GM12878 (cell line): ENCODE measurements at regions not wholly inside any gene's neighbourhood (a gene's known extent, or its start where the extent isn't known, plus 50 kb on each side); places are given as distances from the start of the nearest gene placed in this dataset.
"Not testable (repeated sequence)": the region's sequence is repeated elsewhere in the genome, so short reads cannot be mapped to it uniquely, and the experiment has no call there.

Experiments used
- ATAC-seq: fragments of 200-7000 bp; cut with Tn5 transposase; 3 replicates; pipeline ENCODE4 v1.9.1; 2020; ENCODE audit warnings: mild to moderate bottlenecking, moderate library complexity
- BruUV-seq: library from RNA; stranded (reverse); fragments of 400-500 nt; replicated peaks from 2 replicates; lab custom pipeline; 2021; lab: Mats Ljungman, UMichigan
- CTCF ChIA-PET: fragments of 300-600 bp; sonication (Branson Sonifier 250); formaldehyde crosslinking; extraction: SDS; loops from one replicate; lab custom pipeline; 2021; ENCODE audit warnings: inconsistent platforms; lab: Yijun Ruan, JAX
- POLR2A ChIA-PET: fragments of 350-600 bp; formaldehyde crosslinking; extraction: SDS; loops from one replicate; lab custom pipeline; 2021; ENCODE audit warnings: inconsistent platforms; lab: Charles Lee
- RAD21 ChIA-PET: fragments of 300-600 bp; sonication (Branson Sonifier 250); formaldehyde crosslinking; loops from one replicate; lab custom pipeline; 2023; ENCODE audit warnings: antibody characterized with exemption; ENCODE audit not compliant: unreplicated experiment; lab: Charles Lee
- SMC1A ChIA-PET: fragments of 300-600 bp; sonication (Branson Sonifier 250); formaldehyde crosslinking; loops from one replicate; lab custom pipeline; 2023; ENCODE audit not compliant: unreplicated experiment, uncharacterized antibody; lab: Charles Lee
- DNase-seq: peaks from one replicate; pipeline ENCODE4 v3.0.0-alpha.2; 2011; ENCODE audit warnings: low read depth, low spot score
- FAIRE-seq: peaks from 3 replicates; lab custom pipeline; 2011; peaks lifted over from hg19 to GRCh38; lab: Jason Lieb, UNC
- H2AFZ ChIP-seq: 2 replicates; pipeline ENCODE4 v1.6.0; 2011; ENCODE audit warnings: low read depth, low read length, control low read depth; ENCODE audit not compliant: control insufficient read depth
- H3K27ac ChIP-seq: 2 replicates; pipeline ENCODE4 v1.5.1; 2011; ENCODE audit warnings: control low read depth; ENCODE audit not compliant: control insufficient read depth, insufficient read depth
- H3K27me3 ChIP-seq, 2 experiments: replicated peaks in 1 of 2; 2 replicates each; pipeline versions ENCODE4 v1.6.0 to v1.6.1; 2011; ENCODE audit warnings: low read length in 1 of 2; ENCODE audit not compliant: control insufficient read depth in 2 of 2, insufficient read depth in 2 of 2
- H3K36me3 ChIP-seq, 2 experiments: 2 replicates each; pipeline ENCODE4 v1.5.1; 2011; ENCODE audit warnings: low read length in 1 of 2; ENCODE audit not compliant: control insufficient read depth in 2 of 2, insufficient read depth in 2 of 2
- H3K4me1 ChIP-seq: 2 replicates; pipeline ENCODE4 v1.6.1; 2011; ENCODE audit warnings: mild to moderate bottlenecking, low read length, moderate library complexity, mixed read lengths; ENCODE audit not compliant: control insufficient read depth, insufficient read depth
- H3K4me2 ChIP-seq: 2 replicates; pipeline ENCODE4 v1.6.0; 2011; ENCODE audit warnings: control low read depth; ENCODE audit not compliant: control insufficient read depth, insufficient read depth
- H3K4me3 ChIP-seq: fragments of 200-600 bp; sonication (generic); 2 replicates; pipeline ENCODE4 v1.5.1; 2016
- H3K79me2 ChIP-seq: 2 replicates; pipeline ENCODE4 v1.6.0; 2011; ENCODE audit warnings: low read length; ENCODE audit not compliant: control insufficient read depth, insufficient read depth
- H3K9ac ChIP-seq: 2 replicates; pipeline ENCODE4 v1.8.0; 2011; ENCODE audit warnings: low read length, control low read depth, mixed read lengths; ENCODE audit not compliant: control insufficient read depth, insufficient read depth
- H3K9me3 ChIP-seq: replicated peaks from 3 replicates; pipeline ENCODE4 v1.5.1; 2011; ENCODE audit warnings: mild to moderate bottlenecking, low read length; ENCODE audit not compliant: control insufficient read depth, insufficient read depth
- H4K20me1 ChIP-seq: 2 replicates; pipeline ENCODE4 v1.6.0; 2011; ENCODE audit not compliant: control insufficient read depth, insufficient read depth
- WGBS: methylation state at CpG from one replicate; pipeline ENCODE4 v1.1.6; 2016; ENCODE audit warnings: low lambda C conversion rate; ENCODE audit not compliant: insufficient replicate concordance, insufficient coverage; ENCODE audit errors: missing lambda C conversion rate; 5-methylcytosine and 5-hydroxymethylcytosine counted together
- in situ Hi-C: fragments of 300-500 bp; cut with MboI; formaldehyde crosslinking; loops from 9 replicates; pipeline ENCODE4 v1.14.3; 2018; ENCODE audit warnings: mixed read lengths
- intact Hi-C: fragments of 100-400 bp; cut with micrococcal nuclease; formaldehyde crosslinking; loops from one replicate; pipeline ENCODE4 v1.14.2; 2022; ENCODE audit not compliant: unreplicated experiment
- TF ChIP-seq, protein P1 (sequence below), 3 experiments: IDR thresholded peaks in 2 of 3; conservative IDR thresholded peaks in 1 of 3; 2 replicates each; pipeline ENCODE4 v1.5.1; 2011; ENCODE audit warnings: low read depth in 3 of 3, low read length in 3 of 3, mild to moderate bottlenecking in 3 of 3, control low read depth in 2 of 3, moderate library complexity in 2 of 3, inconsistent platforms in 1 of 3, mixed read lengths in 1 of 3; ENCODE audit not compliant: control insufficient read depth in 2 of 3, insufficient read depth in 1 of 3; ENCODE audit errors: extremely low read depth in 1 of 3
- TF ChIP-seq, protein P2 (sequence below): IDR thresholded peaks from 2 replicates; pipeline ENCODE4 v1.6.1; 2012; ENCODE audit warnings: mild to moderate bottlenecking, low read depth, low read length

GRCh38 chr9:64466052-64466599, 818.9 kb downstream of the FOXD4L5 start:
- TF ChIP-seq, protein P1, sequence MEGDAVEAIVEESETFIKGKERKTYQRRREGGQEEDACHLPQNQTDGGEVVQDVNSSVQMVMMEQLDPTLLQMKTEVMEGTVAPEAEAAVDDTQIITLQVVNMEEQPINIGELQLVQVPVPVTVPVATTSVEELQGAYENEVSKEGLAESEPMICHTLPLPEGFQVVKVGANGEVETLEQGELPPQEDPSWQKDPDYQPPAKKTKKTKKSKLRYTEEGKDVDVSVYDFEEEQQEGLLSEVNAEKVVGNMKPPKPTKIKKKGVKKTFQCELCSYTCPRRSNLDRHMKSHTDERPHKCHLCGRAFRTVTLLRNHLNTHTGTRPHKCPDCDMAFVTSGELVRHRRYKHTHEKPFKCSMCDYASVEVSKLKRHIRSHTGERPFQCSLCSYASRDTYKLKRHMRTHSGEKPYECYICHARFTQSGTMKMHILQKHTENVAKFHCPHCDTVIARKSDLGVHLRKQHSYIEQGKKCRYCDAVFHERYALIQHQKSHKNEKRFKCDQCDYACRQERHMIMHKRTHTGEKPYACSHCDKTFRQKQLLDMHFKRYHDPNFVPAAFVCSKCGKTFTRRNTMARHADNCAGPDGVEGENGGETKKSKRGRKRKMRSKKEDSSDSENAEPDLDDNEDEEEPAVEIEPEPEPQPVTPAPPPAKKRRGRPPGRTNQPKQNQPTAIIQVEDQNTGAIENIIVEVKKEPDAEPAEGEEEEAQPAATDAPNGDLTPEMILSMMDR (IDR thresholded peaks at IDR 0.05 in 2 of 3, conservative IDR thresholded peaks at IDR 0.05 in 1 of 3; ENCODE audit: control insufficient read depth in 2 of 3, extremely low read depth in 1 of 3, insufficient read depth in 1 of 3, low read depth in 3 of 3, low read length in 3 of 3) = peak in 2 of 3 experiments; percentile 1 to 27; a peak in 1 of 6 replicates
- TF ChIP-seq, protein P2, sequence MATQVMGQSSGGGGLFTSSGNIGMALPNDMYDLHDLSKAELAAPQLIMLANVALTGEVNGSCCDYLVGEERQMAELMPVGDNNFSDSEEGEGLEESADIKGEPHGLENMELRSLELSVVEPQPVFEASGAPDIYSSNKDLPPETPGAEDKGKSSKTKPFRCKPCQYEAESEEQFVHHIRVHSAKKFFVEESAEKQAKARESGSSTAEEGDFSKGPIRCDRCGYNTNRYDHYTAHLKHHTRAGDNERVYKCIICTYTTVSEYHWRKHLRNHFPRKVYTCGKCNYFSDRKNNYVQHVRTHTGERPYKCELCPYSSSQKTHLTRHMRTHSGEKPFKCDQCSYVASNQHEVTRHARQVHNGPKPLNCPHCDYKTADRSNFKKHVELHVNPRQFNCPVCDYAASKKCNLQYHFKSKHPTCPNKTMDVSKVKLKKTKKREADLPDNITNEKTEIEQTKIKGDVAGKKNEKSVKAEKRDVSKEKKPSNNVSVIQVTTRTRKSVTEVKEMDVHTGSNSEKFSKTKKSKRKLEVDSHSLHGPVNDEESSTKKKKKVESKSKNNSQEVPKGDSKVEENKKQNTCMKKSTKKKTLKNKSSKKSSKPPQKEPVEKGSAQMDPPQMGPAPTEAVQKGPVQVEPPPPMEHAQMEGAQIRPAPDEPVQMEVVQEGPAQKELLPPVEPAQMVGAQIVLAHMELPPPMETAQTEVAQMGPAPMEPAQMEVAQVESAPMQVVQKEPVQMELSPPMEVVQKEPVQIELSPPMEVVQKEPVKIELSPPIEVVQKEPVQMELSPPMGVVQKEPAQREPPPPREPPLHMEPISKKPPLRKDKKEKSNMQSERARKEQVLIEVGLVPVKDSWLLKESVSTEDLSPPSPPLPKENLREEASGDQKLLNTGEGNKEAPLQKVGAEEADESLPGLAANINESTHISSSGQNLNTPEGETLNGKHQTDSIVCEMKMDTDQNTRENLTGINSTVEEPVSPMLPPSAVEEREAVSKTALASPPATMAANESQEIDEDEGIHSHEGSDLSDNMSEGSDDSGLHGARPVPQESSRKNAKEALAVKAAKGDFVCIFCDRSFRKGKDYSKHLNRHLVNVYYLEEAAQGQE = peak; percentile 31; the same call in 1 of the 2 replicates
- FAIRE-seq, CTCF ChIA-PET, H4K20me1 ChIP-seq, H3K27me3 ChIP-seq, H3K9ac ChIP-seq, SMC1A ChIA-PET, RAD21 ChIA-PET, H3K4me2 ChIP-seq, DNase-seq, in situ Hi-C loops, BruUV-seq, H3K27ac ChIP-seq, intact Hi-C loops, H3K4me1 ChIP-seq, H3K9me3 ChIP-seq, H2AFZ ChIP-seq, H3K36me3 ChIP-seq, H3K79me2 ChIP-seq, H3K4me3 ChIP-seq, POLR2A ChIA-PET: not testable (repeated sequence)
- WGBS = 2% methylated on average over 3 of the region's 4 CpGs
- ATAC-seq = peak; percentile 40; the same call in 1 of the 3 replicates

- H3K4me3 ChIP-seq, CTCF ChIA-PET, H2AFZ ChIP-seq, DNase-seq, intact Hi-C loops, SMC1A ChIA-PET, H3K79me2 ChIP-seq, POLR2A ChIA-PET, H4K20me1 ChIP-seq, H3K27ac ChIP-seq, FAIRE-seq, ATAC-seq, in situ Hi-C loops, BruUV-seq, H3K4me2 ChIP-seq, H3K36me3 ChIP-seq, H3K4me1 ChIP-seq, H3K9me3 ChIP-seq, RAD21 ChIA-PET, H3K9ac ChIP-seq, H3K27me3 ChIP-seq: not testable (repeated sequence)
- WGBS = 0% methylated on average over 1 of the region's 5 CpGs
Observed at GRCh38 chr9:64461885-64462284, 823.1 kb downstream of the FOXD4L5 start.

DNA sequence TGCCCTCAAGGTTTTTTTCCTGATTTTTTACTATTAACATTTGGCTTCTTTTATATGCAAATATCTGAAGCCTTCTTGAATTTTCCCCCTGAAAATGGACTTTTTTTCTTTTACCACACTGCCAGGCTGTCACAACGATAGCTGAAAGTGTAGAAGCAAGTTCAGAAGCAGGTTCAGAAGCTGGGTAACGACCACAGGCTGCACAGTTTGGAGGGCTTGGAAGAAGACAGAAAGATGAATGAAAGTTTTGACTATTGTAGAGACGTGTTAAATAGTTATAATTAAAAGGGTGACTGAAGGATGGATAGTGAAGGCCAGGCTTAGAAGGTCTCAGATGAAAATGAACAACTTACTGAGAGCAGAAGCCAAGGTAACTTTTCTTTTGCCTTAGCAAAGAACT, 826.4 kb downstream of the FOXD4L5 start:
- H3K36me3 ChIP-seq, POLR2A ChIA-PET, RAD21 ChIA-PET, H3K27ac ChIP-seq, H3K4me1 ChIP-seq, H4K20me1 ChIP-seq, H3K27me3 ChIP-seq, SMC1A ChIA-PET, H3K4me2 ChIP-seq, H3K9ac ChIP-seq, ATAC-seq, FAIRE-seq, H3K9me3 ChIP-seq, DNase-seq, in situ Hi-C loops, BruUV-seq, H3K4me3 ChIP-seq, intact Hi-C loops, H3K79me2 ChIP-seq, H2AFZ ChIP-seq, CTCF ChIA-PET: not testable (repeated sequence)
- 4% methylated on average over 3 of the region's 3 CpGs for WGBS
